ENCODE measurements at regions not wholly inside any gene's neighbourhood (a gene's known extent, or its start where the extent isn't known, plus 50 kb on each side); places are given as distances from the start of the nearest gene placed in this dataset.

DNA sequence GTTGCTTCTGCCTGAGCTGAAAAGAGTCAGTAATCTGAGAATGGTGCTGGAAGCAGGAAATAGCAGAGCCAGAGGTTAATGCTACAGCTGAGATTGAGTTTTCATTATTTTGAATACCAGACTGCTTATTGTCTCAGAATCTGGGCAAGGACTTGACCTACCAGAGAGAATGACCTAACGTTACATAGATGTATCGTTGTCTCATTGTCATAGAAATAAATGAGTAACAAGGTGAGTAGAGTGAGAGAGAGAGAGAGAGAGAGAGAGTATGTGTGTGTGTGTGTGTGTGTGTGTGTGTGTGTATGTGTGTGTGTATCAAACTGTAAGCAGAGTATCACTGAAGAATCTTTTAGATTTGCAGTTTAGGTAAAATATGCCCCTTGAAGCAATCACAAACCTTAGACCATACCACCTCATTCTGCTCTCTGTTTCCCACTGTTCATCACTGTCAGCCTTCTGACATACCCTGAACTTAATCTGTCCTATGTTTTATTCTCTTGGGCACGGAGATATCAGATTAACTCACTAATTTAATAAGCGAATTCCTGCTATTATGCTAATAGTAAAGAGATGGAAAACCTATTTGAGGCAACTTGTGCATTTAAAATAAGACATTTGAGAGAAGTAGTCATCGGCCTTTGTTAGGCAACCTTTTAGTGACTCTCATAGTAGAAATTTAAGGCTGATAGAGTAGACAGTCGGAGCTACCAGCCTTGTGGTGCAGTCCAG lies 87.8 kb downstream of the CYB561 start:
- TF ChIP-seq CTCF (IDR thresholded peaks at IDR 0.05), result no peak
- no peak for TF ChIP-seq POLR2AphosphoS5 (IDR thresholded peaks at IDR 0.05)
